ENCODE measurements at regions not wholly inside any gene's neighbourhood (a gene's known extent, or its start where the extent isn't known, plus 50 kb on each side); places are given as distances from the start of the nearest gene placed in this dataset.

GRCh38 chr2:133970641-133971040 is 283.2 kb upstream of the MGAT5 start:
- Histone ChIP-seq H3K27me3 (ENCODE audit: insufficient read depth) (no peaks in the 10 kb centered on the region), H4K20me1 (ENCODE audit: insufficient read depth) (no peaks in the 10 kb centered on the region), H3K79me2 (ENCODE audit: insufficient read depth) (no peaks in the 10 kb centered on the region), H3K27ac (ENCODE audit: low read depth in 2 of 2, low read length in 1 of 2) (no peak overlapping the region), H2AFZ (ENCODE audit: low read depth) (no peak overlapping the region), H3K4me2 (no peak overlapping the region), H3K9me2 (no peaks in the 10 kb centered on the region), H3K4me1 (ENCODE audit: control insufficient read depth in 1 of 2, insufficient read depth in 2 of 2, low read depth in 1 of 2, low read length in 1 of 2) (no peaks in the 10 kb centered on the region), H3K36me3 (replicated peaks in 1 of 2; ENCODE audit: control insufficient read depth in 1 of 2, insufficient read depth in 2 of 2, low read length in 1 of 2) (no peaks in the 10 kb centered on the region), H3K9me3 (no peaks in the 10 kb centered on the region), H3K4me3 (ENCODE audit: low read depth in 2 of 2, low read length in 1 of 2) (no peak overlapping the region), H3F3A (replicated peaks; ENCODE audit: insufficient read depth) (no peaks in the 10 kb centered on the region), H3K9ac (no peak overlapping the region)
- DNase-seq: no peak
- WGBS (ENCODE audit: low lambda C conversion rate): 19% methylated on average over 6 of the region's 6 CpGs
- ChIA-PET CTCF (no interaction called here), POLR2A (no interaction called here)
- no peak for TF ChIP-seq SMC3 (IDR thresholded peaks at IDR 0.05; ENCODE audit: low read depth, low read length)
- no peak for TF ChIP-seq TAF1 (IDR thresholded peaks at IDR 0.05; ENCODE audit: borderline replicate concordance, low read depth, low read length)
- TF ChIP-seq JUND (IDR thresholded peaks at IDR 0.05): no peak
- TF ChIP-seq, protein P1, sequence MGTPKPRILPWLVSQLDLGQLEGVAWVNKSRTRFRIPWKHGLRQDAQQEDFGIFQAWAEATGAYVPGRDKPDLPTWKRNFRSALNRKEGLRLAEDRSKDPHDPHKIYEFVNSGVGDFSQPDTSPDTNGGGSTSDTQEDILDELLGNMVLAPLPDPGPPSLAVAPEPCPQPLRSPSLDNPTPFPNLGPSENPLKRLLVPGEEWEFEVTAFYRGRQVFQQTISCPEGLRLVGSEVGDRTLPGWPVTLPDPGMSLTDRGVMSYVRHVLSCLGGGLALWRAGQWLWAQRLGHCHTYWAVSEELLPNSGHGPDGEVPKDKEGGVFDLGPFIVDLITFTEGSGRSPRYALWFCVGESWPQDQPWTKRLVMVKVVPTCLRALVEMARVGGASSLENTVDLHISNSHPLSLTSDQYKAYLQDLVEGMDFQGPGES (IDR thresholded peaks at IDR 0.05; ENCODE audit: low read depth, low read length): no peak
- TF ChIP-seq RFX5 (IDR thresholded peaks at IDR 0.05; ENCODE audit: low read length): no peak
- TF ChIP-seq EP300 (IDR thresholded peaks at IDR 0.05; ENCODE audit: borderline replicate concordance in 1 of 2, low read depth in 1 of 2, low read length in 1 of 2): no peak
- TF ChIP-seq POLR2AphosphoS5 (IDR thresholded peaks at IDR 0.05; ENCODE audit: low read depth, low read length): no peak
- TF ChIP-seq CHD2 (IDR thresholded peaks at IDR 0.05; ENCODE audit: low read length, partially characterized antibody): no peak
- no peak for TF ChIP-seq FOSL2 (IDR thresholded peaks at IDR 0.05; ENCODE audit: borderline replicate concordance, low read depth)
- TF ChIP-seq TCF12 (IDR thresholded peaks at IDR 0.05): no peak
- no peak for TF ChIP-seq GABPA (IDR thresholded peaks at IDR 0.05; ENCODE audit: low read depth)
- TF ChIP-seq, protein P2, sequence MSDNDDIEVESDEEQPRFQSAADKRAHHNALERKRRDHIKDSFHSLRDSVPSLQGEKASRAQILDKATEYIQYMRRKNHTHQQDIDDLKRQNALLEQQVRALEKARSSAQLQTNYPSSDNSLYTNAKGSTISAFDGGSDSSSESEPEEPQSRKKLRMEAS (IDR thresholded peaks at IDR 0.05; ENCODE audit: low read depth): no peak
- TF ChIP-seq NFIC (IDR thresholded peaks at IDR 0.05; ENCODE audit: borderline replicate concordance): no peak
- TF ChIP-seq GATA2 (CRISPR knock-in tag; IDR thresholded peaks at IDR 0.05): no peak
- no peak for TF ChIP-seq NRF1 (IDR thresholded peaks at IDR 0.05; ENCODE audit: low read depth, low read length)
- no peak for TF ChIP-seq TEAD4 (IDR thresholded peaks at IDR 0.05; ENCODE audit: borderline replicate concordance, insufficient read depth)
- no peak for TF ChIP-seq FOXM1 (IDR thresholded peaks at IDR 0.05; ENCODE audit: low read depth)

GRCh38 chr2:133972297-133972696 is 281.6 kb upstream of the MGAT5 start:
- H3K27me3 ChIP-seq (ENCODE audit: insufficient read depth): no peaks in the 10 kb centered on the region
- no peaks in the 10 kb centered on the region for H3K4me1 ChIP-seq (ENCODE audit: control insufficient read depth in 1 of 2, insufficient read depth in 2 of 2, low read depth in 1 of 2, low read length in 1 of 2)
- no peak for DNase-seq
- no peaks in the 10 kb centered on the region for H4K20me1 ChIP-seq (ENCODE audit: insufficient read depth)
- WGBS (ENCODE audit: low lambda C conversion rate): 33% methylated on average over 2 of the region's 2 CpGs
- H3K9me3 ChIP-seq: no peaks in the 10 kb centered on the region
- no peaks in the 10 kb centered on the region for H3K79me2 ChIP-seq (ENCODE audit: insufficient read depth)
- no peak overlapping the region for H3K27ac ChIP-seq (ENCODE audit: low read depth in 2 of 2, low read length in 1 of 2)
- no peak overlapping the region for H3K4me2 ChIP-seq
- no peak for TF ChIP-seq RXRA (IDR thresholded peaks at IDR 0.05; ENCODE audit: borderline replicate concordance, low read depth)
- no peak for TF ChIP-seq CHD2 (IDR thresholded peaks at IDR 0.05; ENCODE audit: low read length, partially characterized antibody)
- TF ChIP-seq TEAD4 (IDR thresholded peaks at IDR 0.05; ENCODE audit: borderline replicate concordance, insufficient read depth): no peak
- TF ChIP-seq RCOR1 (IDR thresholded peaks at IDR 0.05; ENCODE audit: low read length): no peak
- no peak for TF ChIP-seq NRF1 (IDR thresholded peaks at IDR 0.05; ENCODE audit: low read depth, low read length)
- TF ChIP-seq FOXM1 (IDR thresholded peaks at IDR 0.05; ENCODE audit: low read depth): no peak
- TF ChIP-seq SMC3 (IDR thresholded peaks at IDR 0.05; ENCODE audit: low read depth, low read length): no peak
- TF ChIP-seq FOSL2 (IDR thresholded peaks at IDR 0.05; ENCODE audit: borderline replicate concordance, low read depth): no peak
- no peak for TF ChIP-seq TCF12 (IDR thresholded peaks at IDR 0.05)
- TF ChIP-seq SIN3A (IDR thresholded peaks at IDR 0.05; ENCODE audit: borderline replicate concordance, low read depth, low read length): no peak
- TF ChIP-seq EZH2phosphoT487 (IDR thresholded peaks at IDR 0.05; ENCODE audit: borderline replicate concordance, low read depth): no peak
- TF ChIP-seq, protein P2 (IDR thresholded peaks at IDR 0.05; ENCODE audit: low read depth): no peak
- no peak for TF ChIP-seq EP300 (IDR thresholded peaks at IDR 0.05; ENCODE audit: borderline replicate concordance in 1 of 2, low read depth in 1 of 2, low read length in 1 of 2)
- no peak for TF ChIP-seq POLR2AphosphoS5 (IDR thresholded peaks at IDR 0.05; ENCODE audit: low read depth, low read length)
- no peak for TF ChIP-seq GABPA (IDR thresholded peaks at IDR 0.05; ENCODE audit: low read depth)
- TF ChIP-seq FOXJ3 (CRISPR knock-in tag; IDR thresholded peaks at IDR 0.05): no peak
- no peak for TF ChIP-seq RFX5 (IDR thresholded peaks at IDR 0.05; ENCODE audit: low read length)
- no peak for TF ChIP-seq PBX3 (IDR thresholded peaks at IDR 0.05)
- H3K4me3 ChIP-seq (ENCODE audit: low read depth in 2 of 2, low read length in 1 of 2): no peak overlapping the region
- H3K9me2 ChIP-seq: no peaks in the 10 kb centered on the region
- POLR2A ChIA-PET: no interaction called here
- no peaks in the 10 kb centered on the region for H3F3A ChIP-seq (replicated peaks; ENCODE audit: insufficient read depth)
- H3K9ac ChIP-seq: no peak overlapping the region
- H3K36me3 ChIP-seq (replicated peaks in 1 of 2; ENCODE audit: control insufficient read depth in 1 of 2, insufficient read depth in 2 of 2, low read length in 1 of 2): no peaks in the 10 kb centered on the region
- no peak overlapping the region for H2AFZ ChIP-seq (ENCODE audit: low read depth)
- CTCF ChIA-PET: no interaction called here
